GM21360 (cell line): ENCODE measurements at regions not wholly inside any gene's neighbourhood (a gene's known extent, or its start where the extent isn't known, plus 50 kb on each side); places are given as distances from the start of the nearest gene placed in this dataset.
A peak's percentile ranks its signal among the peaks of the same experiment; 100 is the strongest.
"Not testable (repeated sequence)": the region's sequence is repeated elsewhere in the genome, so short reads cannot be mapped to it uniquely, and the experiment has no call there.

Experiments
- ATAC-seq: cut with Tn5 transposase; IDR thresholded peaks from one replicate; pipeline ENCODE4 v1.9.1; 2021; ENCODE audit warnings: mild to moderate bottlenecking, moderate library complexity; ENCODE audit not compliant: unreplicated experiment

DNA sequence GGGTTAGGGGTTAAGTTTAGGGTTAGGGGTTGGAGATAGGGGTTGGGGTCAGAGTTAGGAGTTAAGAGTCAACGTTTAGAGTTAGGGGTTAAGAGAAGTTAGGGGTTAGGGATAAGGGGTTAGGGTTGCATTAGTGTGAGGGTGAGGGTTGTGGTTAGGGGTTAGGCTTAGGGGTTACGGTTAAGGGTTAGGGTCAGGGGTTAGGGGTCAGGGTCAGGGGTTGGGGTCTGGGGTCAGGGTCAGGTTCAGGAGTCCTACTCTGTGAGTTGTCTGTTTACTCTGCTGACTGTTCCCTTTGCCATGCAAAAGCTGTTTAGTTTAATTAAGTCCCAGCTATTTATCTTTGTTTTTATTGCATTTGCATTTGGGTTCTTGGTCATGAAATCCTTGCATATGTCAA lies 1267.3 kb downstream of the FOXD4L5 start:
- not testable (repeated sequence) for ATAC-seq

GRCh38 chr9:64016845-64017406 lies 1268.1 kb downstream of the FOXD4L5 start:
- peak; percentile 85 for ATAC-seq

DNA sequence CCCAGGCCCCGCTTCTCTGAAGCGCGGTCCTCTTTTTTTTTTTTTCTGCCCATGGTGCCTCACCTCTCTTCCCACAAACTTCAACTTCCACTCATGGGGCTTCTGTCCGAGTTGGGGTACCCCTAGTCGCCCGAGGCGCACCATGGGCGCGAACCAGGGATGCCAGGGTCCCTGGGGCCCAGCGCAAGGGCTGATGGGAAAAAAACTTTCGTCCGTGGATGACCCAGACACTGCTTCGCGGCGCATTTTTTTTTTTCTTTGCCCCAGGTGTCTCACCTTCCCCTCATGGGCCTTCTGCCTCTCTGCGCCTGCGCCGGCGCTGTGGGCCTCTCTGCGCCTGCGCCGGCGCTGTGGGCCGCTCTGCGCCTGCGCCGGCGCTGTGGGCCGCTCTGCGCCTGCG lies 1268.8 kb downstream of the FOXD4L5 start:
- ATAC-seq = not testable (repeated sequence)

DNA sequence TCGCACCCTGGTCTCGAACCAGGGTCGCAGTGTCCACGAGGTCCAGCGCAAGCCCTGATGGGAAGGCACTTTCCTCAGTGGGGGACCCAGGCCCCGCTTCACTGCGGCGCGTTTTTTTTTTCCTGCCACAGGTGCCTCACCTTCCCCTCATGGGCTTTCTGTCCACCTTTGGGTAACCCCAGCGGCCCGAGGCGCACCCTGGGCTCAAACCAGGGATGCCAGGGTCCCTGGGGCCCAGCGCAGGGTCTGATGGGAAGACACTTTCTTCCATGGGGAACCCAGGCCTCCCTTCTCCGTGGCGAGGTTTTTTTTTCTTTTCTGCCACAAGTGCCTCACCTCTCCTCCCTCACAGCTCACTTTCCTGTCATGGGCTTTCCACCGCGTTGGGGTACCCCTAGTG lies 1269.9 kb downstream of the FOXD4L5 start:
- no peak for ATAC-seq

- not testable (repeated sequence) for ATAC-seq
These were observed 1270.5 kb downstream of the FOXD4L5 start for GRCh38 chr9:64014386-64015091.

GRCh38 chr9:64013122-64013521 lies 1271.9 kb downstream of the FOXD4L5 start:
- ATAC-seq = not testable (repeated sequence)

GRCh38 chr9:64012014-64012413 lies 1273.0 kb downstream of the FOXD4L5 start:
- ATAC-seq = not testable (repeated sequence)

GRCh38 chr9:63979741-63980140 lies 1305.3 kb downstream of the FOXD4L5 start:
- ATAC-seq = not testable (repeated sequence)
